ENCODE measurements at regions not wholly inside any gene's neighbourhood (a gene's known extent, or its start where the extent isn't known, plus 50 kb on each side); places are given as distances from the start of the nearest gene placed in this dataset.
"Not testable (repeated sequence)": the region's sequence is repeated elsewhere in the genome, so short reads cannot be mapped to it uniquely, and the experiment has no call there.

GRCh38 chr22:49522582-49523373 is 304.9 kb downstream of the BRD1 start:
- DNase-seq, result no peak

DNA sequence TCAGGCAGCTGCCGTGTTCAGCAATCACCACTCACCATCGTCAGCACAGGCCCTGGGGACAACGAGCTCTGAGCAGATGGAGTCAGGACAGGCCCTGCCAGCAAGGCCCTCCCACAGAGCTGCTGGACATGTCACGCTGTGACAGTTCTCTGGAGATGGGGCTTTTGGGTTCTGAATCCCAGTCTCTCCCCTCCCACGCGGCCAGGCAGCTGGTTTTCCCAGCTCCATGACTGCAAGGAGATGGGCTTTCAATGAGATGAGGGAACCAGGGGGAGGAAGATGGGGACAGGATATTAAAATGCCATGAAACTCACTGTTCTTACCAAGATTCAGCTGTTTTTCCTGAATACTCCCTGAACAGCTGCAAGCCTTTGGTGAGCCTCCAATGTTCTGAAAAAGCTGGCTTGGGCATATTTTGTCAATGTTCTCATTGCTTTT is 305.9 kb downstream of the BRD1 start:
- DNase-seq, result no peak

- no peak for DNase-seq
Observed at GRCh38 chr22:49519117-49519737, 308.4 kb downstream of the BRD1 start.

- DNase-seq, result no peak
Observed at GRCh38 chr22:49518436-49518970, 309.2 kb downstream of the BRD1 start.

- no peak for DNase-seq
Observed at GRCh38 chr22:49517667-49518185, 309.9 kb downstream of the BRD1 start.

DNA sequence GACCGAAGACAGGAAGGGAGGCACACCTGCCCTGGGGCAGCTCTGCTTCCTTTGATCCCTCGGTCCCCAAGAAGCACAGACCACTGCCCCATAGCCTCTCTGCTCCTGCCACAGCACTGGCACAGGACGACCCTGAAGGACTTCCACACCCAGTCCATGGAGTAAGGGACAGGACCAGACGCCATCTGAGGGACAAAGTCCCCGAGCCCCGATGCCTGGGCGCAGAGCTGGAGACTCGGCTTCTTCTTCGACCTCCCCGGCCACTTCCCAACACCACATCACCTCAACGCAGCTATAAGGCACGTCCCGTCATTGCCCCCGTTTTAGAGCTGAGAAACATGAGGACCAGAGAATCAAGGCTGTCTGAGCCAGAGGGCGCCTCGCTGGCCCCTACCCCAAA is 310.5 kb downstream of the BRD1 start:
- DNase-seq, result no peak

DNA sequence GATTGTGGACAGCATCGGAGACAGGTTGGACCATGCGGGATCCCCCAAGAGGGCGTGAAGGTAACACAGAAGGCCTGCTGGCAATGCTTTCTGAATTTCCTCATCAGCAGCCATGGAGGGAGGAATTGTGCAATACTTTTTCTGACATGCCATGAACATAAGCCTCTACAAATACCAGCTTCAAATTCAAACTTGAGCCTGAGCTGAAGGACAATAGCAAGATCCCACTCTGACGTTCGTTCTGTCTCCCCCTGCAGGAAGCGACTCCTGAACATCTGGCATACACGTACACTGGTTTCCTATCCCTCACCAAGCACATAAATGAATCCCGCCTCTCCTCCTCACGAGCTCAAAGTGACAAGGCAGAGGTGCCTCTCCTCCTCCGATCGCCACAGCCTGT is 312.2 kb downstream of the BRD1 start:
- DNase-seq, result no peak

DNA sequence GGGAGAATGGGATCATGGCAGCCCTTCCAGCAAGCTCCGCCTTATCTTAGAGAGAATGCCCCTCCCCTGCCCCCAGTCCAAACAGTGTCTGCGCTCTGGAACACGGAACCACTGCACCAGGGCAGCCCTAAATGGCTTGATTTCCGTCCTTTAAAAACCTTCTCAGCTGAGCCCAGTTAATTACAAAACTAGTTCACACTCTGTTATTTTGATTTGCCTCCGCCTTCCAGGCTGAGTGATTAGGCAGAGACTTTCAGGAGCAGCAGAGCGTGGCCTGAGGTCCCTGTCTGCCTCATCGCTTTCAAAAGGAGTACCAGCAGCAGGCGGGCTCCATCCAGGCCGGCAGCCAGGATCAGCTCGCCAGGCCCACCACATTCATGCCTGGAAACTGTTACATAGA is 313.0 kb downstream of the BRD1 start:
- DNase-seq, result no peak

- no peak for DNase-seq
Observed at GRCh38 chr22:49514211-49514610, 313.5 kb downstream of the BRD1 start.

GRCh38 chr22:49513358-49513851 is 314.3 kb downstream of the BRD1 start:
- no peak for DNase-seq

DNA sequence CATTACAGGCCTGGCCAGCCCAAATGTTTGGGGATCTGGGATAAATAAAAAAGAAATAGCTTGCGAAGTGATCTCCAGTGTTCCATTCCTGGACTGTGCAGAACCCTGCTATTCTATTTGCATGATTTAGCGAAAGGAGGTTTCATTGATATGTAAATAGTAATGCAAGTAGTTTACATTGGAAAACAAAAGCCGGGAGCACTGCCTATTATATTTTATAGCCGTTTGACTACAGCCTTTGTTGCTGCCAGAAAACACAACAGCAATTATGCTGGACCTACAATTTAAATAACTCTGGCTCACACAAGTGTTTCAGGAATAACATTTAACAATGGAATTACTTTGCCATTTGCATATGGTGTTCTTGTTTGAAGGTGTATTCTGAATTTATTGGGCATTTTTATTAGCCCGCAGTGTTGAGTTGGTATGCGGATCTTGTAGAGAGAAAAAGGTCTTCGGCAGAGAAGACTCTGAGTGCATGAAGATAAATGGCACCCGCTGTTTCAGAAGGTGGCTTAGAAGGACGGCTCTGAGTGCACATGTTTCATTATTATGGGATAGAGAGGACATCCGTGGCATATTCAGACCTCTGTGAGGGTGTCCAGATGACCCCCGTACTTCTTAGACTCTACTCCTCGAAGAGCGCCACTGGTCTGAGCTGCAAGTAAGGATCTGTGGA is 315.0 kb downstream of the BRD1 start:
- DNase-seq, result no peak

DNA sequence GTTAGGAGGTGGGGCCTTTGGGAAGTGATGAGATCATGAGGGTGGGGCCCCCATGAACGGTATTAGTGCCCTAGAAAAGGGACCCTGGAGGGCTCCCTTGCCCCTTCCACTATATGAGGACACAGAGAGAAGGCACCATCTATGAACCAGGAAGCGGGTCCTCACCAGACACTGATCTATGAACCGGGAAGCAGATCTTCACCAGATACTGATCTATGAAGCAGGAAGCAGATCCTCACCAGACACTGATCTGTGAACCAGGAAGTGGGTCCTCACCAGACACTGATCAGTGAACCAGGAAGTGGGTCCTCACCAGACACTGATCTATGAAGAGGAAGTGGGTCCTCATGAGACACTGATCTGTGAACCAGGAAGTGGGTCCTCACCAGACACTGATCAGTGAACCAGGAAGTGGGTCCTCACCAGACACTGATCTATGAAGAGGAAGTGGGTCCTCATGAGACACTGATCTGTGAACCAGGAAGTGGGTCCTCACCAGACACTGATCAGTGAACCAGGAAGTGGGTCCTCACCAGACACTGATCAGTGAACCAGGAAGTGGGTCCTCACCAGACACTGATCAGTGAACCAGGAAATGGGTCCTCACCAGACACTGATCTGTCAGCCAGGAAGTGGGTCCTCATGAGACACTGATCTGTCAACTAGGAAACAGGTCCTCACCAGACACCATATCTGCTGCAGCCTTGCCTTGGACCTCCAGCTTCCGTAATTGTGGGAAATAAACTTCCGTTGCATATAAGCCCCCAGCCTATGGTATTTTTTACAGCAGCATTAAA is 316.1 kb downstream of the BRD1 start:
- not testable (repeated sequence) for DNase-seq

DNA sequence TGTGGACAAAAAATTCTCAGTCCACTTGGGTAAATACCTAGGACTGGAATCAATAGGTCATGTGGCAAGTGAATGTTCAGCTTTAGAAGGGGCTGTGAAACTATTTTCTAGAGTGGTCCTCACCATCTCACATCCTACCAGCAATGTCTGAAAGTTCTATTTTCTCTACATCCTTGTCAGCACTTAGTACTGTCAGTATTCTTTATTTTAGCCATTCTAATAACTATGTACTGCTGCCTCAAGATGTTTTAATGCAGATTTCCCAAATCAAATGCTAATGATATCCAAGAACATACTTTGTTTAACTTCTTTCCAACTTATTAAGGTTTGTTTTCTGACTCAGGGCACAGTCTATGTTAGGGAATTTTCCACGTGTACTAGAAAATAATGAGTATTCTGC is 317.0 kb downstream of the BRD1 start:
- DNase-seq, result no peak

- no peak for DNase-seq
Observed at GRCh38 chr22:49509016-49509415, 318.7 kb downstream of the BRD1 start.

- no peak for DNase-seq
Observed at GRCh38 chr22:49508561-49508960, 319.1 kb downstream of the BRD1 start.

DNA sequence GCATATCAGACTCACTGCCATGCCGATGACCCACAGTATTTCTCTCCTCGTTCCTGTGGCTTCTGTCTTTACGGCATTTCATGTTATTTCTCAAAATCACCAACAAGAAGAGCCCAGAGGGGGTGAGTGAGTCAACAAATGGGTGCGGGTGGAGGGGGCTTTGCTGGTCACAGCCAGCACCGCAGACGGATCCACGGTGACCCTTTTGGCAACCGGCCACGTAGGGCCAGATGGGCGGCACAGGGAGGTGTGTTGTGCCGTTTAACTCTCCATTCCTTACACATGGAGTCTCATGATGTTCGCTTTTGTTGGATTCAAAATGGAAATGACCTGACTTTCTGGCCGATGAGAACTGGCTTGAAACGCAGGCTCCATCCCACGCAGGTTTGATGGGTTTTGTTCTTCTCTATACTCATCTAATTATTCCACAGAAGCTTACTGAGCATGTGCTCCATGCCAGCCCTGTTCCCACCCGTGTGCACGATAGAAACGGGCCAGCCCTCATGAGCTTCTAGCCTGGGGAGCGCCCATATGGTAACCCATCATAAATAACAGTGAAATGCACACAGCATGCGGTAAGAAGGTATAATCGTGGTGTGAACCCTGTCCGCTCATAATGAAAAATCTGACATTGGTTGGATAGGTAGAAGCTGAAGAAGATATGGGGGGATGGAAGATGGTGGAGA is 319.9 kb downstream of the BRD1 start:
- no peak for DNase-seq

GRCh38 chr22:49506010-49506400 is 321.7 kb downstream of the BRD1 start:
- no peak for DNase-seq

DNA sequence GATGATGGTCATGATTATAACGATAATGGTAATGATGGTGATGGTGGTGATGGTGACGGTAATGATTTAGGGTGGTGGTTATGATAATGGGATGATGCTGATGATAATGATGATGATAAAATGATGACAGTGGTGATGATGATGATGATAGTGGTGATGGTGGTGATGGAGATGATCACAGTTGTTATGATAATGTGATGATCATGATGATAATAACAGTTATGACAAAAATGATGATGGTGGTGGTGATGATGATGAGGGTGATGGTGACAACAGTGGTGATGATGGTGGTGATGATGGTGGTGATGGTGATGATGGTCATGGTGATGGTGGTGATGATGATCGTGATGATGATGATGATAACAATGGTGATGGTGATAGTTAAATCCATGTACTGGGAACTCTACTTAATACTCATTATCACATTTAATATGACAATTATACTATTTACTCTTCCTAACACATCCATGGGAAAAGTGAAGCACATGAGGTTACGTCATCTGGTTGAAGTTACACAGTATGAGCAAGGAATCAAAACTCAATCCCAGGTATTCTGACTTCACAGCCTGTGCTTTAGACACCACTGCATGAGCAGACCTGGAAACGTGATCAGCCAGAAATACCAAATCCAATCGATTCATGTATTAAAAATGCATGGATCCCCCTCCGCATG is 322.2 kb downstream of the BRD1 start:
- DNase-seq, result no peak

DNA sequence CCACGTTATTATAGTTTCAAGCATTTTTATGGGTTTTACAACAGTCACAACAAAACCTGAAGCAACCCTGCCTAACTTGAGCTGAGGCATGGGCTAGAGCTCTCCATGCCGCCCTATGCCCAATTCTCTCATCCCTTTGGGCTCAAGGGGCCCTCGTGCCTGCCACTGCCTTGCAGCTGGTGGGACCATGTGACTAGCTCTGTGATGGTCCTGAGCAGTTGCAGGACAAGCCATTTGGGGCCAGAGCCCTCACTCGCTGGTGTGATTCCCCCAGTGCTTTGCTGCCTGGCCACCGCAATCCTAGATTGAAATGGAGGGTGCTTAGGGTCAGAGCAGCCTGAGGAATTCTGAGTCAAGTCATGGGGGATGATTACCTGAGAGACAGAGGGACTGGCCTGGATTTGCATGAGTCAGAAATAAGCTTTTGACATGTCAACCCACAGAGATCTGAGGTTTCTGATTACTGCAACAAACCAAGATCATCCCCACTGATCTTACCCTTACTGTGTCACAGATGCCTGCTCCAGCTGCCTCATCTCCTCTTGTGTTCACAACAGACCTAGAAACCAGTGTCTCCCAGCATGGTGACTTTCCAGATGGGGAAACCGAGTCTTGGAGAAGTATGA is 323.7 kb downstream of the BRD1 start:
- DNase-seq, result no peak

DNA sequence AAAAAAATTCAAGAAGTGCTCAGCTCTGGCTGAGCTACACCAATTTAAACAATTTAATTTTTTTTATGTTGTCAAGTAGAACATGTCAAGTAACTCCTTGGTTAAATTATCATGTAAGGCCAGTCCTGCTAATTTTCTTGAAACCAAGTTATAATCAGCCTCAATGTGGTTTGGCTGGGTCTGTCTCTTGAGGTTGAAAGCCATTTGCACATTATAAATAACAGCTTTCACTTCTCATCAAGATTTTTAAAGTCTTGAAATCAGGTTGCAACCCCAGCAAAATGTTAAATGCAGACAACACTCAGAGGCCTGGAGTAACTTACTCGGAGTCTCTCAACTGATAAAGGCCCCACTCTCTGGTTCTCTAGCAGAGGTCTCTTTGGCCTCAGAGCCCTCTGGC is 324.4 kb downstream of the BRD1 start:
- DNase-seq, result no peak
